Prostate gland (tissue), 2 donors: ENCODE measurements at regions not wholly inside any gene's neighbourhood (a gene's known extent, or its start where the extent isn't known, plus 50 kb on each side); places are given as distances from the start of the nearest gene placed in this dataset.
A peak's percentile ranks its signal among the peaks of the same experiment; 100 is the strongest.
"Not testable (repeated sequence)": the region's sequence is repeated elsewhere in the genome, so short reads cannot be mapped to it uniquely, and the experiment has no call there.

Experiments used
- DNase-seq: peaks from one replicate; pipeline ENCODE4 v3.0.0-alpha.2; 2019; ENCODE audit warnings: low spot score
- H3K27ac ChIP-seq, 2 donors: fragments of 200-600 bp; sonication (generic); 2 replicates each; pipeline ENCODE4 v1.5.1; 2017 to 2019
- H3K27me3 ChIP-seq: fragments of 200-600 bp; sonication (generic); replicated peaks from 2 replicates; pipeline ENCODE4 v1.5.1; 2019; ENCODE audit not compliant: insufficient read depth
- H3K36me3 ChIP-seq, 2 donors: fragments of 200-600 bp; sonication (generic); 1 replicate in 1 of 2; 2 replicates in 1 of 2; pipeline versions ENCODE4 v1.5.1 to v1.8.1; 2017 to 2019
- H3K4me1 ChIP-seq: fragments of 200-600 bp; sonication (generic); replicated peaks from 2 replicates; pipeline ENCODE4 v1.5.1; 2019
- H3K4me3 ChIP-seq, 2 donors: fragments of 200-600 bp; sonication (generic); 2 replicates each; pipeline ENCODE4 v1.5.1; 2017 to 2019
- H3K9me3 ChIP-seq: fragments of 200-600 bp; sonication (generic); 2 replicates; pipeline ENCODE4 v1.5.1; 2017
- POLR2A ChIP-seq: fragments of 450-650 bp; IDR thresholded peaks from one replicate; pipeline ENCODE4 v1.6.1; 2016; ENCODE audit warnings: antibody characterized with exemption, mild to moderate bottlenecking
- POLR2AphosphoS5 ChIP-seq: sonication (generic); formaldehyde crosslinking; IDR thresholded peaks from one replicate; pipeline ENCODE4 v1.6.1; 2017; ENCODE audit warnings: antibody characterized with exemption
- WGBS: methylation state at CpG from one replicate; pipeline ENCODE4 v1.1.5; 2018; 5-methylcytosine and 5-hydroxymethylcytosine counted together
- intact Hi-C: fragments of 100-400 bp; cut with DNase I; formaldehyde crosslinking; loops from one replicate; pipeline ENCODE4 v1.14.2; 2022
- TF ChIP-seq, protein P1 (sequence below), 4 experiments: fragments of 200-600 bp in 2 of 4; fragments of 450-650 bp in 2 of 4; sonication (generic) in 2 of 4; IDR thresholded peaks; 1 replicate in 3 of 4; 2 replicates in 1 of 4; pipeline ENCODE4 v1.5.1; 2016 to 2019; ENCODE audit warnings: antibody characterized with exemption in 4 of 4, mild to moderate bottlenecking in 2 of 4, moderate library complexity in 2 of 4

GRCh38 chr1:178036090-178036489, 57.8 kb upstream of the RASAL2 start:
- H3K27me3 ChIP-seq, result no peaks in the 10 kb centered on the region
- 97% methylated on average over 10 of the region's 10 CpGs for WGBS
- intact Hi-C loops, result loop anchor here (5.0 kb wide), 1 partner anchor 56 kb away; the partner anchor contains the start of gene RASAL2
- no peaks in the 10 kb centered on the region for H3K36me3 ChIP-seq
- H3K9me3 ChIP-seq, result no peaks in the 10 kb centered on the region
- no peak overlapping the region for H3K27ac ChIP-seq
- H3K4me1 ChIP-seq, result peaks cover 7% of the 10 kb centered on the region
- TF ChIP-seq, protein P1, sequence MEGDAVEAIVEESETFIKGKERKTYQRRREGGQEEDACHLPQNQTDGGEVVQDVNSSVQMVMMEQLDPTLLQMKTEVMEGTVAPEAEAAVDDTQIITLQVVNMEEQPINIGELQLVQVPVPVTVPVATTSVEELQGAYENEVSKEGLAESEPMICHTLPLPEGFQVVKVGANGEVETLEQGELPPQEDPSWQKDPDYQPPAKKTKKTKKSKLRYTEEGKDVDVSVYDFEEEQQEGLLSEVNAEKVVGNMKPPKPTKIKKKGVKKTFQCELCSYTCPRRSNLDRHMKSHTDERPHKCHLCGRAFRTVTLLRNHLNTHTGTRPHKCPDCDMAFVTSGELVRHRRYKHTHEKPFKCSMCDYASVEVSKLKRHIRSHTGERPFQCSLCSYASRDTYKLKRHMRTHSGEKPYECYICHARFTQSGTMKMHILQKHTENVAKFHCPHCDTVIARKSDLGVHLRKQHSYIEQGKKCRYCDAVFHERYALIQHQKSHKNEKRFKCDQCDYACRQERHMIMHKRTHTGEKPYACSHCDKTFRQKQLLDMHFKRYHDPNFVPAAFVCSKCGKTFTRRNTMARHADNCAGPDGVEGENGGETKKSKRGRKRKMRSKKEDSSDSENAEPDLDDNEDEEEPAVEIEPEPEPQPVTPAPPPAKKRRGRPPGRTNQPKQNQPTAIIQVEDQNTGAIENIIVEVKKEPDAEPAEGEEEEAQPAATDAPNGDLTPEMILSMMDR (IDR thresholded peaks at IDR 0.05), result no peak
- TF ChIP-seq POLR2AphosphoS5 (no peak), POLR2A (no peak)
- no peak overlapping the region for H3K4me3 ChIP-seq
- no peak for DNase-seq

- Histone ChIP-seq H3K27ac (peak overlapping the region; percentile 7 to 61), H3K4me3 (peak overlapping the region; percentile 41 to 54), H3K9me3 (no peaks in the 10 kb centered on the region), H3K27me3 (no peaks in the 10 kb centered on the region), H3K4me1 (no peaks in the 10 kb centered on the region), H3K36me3 (no peaks in the 10 kb centered on the region)
- TF ChIP-seq, protein P1 (IDR thresholded peaks at IDR 0.05), result peak in 3 of 4 experiments; percentile 16 to 36 (median 33)
- TF ChIP-seq POLR2A, result no peak
- peak; percentile 18 for TF ChIP-seq POLR2AphosphoS5
- intact Hi-C loops, result loop anchor here (5.0 kb wide), 1 partner anchor 55 kb away; the partner anchor contains the start of gene RASAL2
- WGBS, result 8% methylated on average over 52 of the region's 58 CpGs
- peak; percentile 48 for DNase-seq
These were observed 56.2 kb upstream of the RASAL2 start for GRCh38 chr1:178037510-178038253.

DNA sequence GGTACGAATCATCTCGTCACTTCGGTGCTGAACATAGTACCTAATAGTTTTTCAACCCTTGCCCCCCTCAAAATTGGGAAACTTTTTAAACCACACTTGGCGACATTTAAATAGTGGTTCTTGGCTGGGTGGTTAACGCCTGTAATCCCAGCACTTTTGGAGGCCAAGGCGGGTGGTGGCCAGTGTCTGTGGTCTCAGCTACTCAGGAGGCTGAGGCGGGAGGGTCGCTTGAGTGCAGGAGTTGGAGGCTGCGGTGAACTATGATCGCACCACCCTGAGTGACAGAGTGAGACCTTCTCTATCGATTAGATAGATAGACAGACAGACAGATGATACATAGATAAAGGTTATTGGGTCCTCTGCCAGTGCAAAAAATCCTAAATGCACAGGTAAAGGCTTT, 55.5 kb upstream of the RASAL2 start:
- 86% methylated on average over 11 of the region's 11 CpGs for WGBS
- Histone ChIP-seq H3K36me3 (no peaks in the 10 kb centered on the region), H3K9me3 (no peaks in the 10 kb centered on the region), H3K27ac (peak overlapping the region in 1 of 2 donors; percentile 61), H3K4me3 (peak overlapping the region; percentile 41 to 54), H3K27me3 (no peaks in the 10 kb centered on the region), H3K4me1 (no peaks in the 10 kb centered on the region)
- no peak for DNase-seq
- TF ChIP-seq, protein P1 (IDR thresholded peaks at IDR 0.05), result no peak
- TF ChIP-seq POLR2A, result no peak
- no peak for TF ChIP-seq POLR2AphosphoS5
- intact Hi-C loops, result loop anchor here (5.0 kb wide), 1 partner anchor 54 kb away; the partner anchor contains the start of gene RASAL2

DNA sequence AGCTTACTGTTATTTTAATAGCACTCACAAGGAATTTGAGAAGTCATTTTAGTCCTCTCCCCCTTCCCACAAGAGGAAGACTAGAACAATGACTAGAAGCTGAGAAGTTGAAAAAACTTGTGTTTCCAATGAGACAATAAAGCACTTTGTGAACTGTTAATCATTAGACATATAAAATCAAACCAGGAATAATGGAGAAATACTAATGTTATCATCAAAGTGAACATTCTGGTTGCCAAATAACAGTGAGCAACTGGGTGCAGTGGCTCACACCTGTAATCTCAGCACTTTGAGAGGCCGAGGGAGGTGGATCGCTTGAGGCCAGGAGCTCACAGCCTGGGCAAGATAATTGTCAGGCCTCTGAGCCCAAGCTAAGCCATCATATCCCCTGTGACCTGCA, 54.0 kb upstream of the RASAL2 start:
- TF ChIP-seq, protein P1 (IDR thresholded peaks at IDR 0.05), result no peak
- 56% methylated on average over 2 of the region's 2 CpGs for WGBS
- intact Hi-C loops, result loop anchor here (5.0 kb wide), 1 partner anchor 52 kb away; the partner anchor contains the start of gene RASAL2
- no peak for DNase-seq
- no peak overlapping the region for H3K27ac ChIP-seq
- H3K27me3 ChIP-seq, result no peaks in the 10 kb centered on the region
- H3K4me3 ChIP-seq, result no peak overlapping the region
- H3K9me3 ChIP-seq, result no peaks in the 10 kb centered on the region
- no peaks in the 10 kb centered on the region for H3K4me1 ChIP-seq
- no peaks in the 10 kb centered on the region for H3K36me3 ChIP-seq

GRCh38 chr1:178043940-178044339, 50.0 kb upstream of the RASAL2 start:
- H3K4me1 ChIP-seq, H3K4me3 ChIP-seq, H3K36me3 ChIP-seq, DNase-seq, intact Hi-C loops, H3K27me3 ChIP-seq, H3K9me3 ChIP-seq, H3K27ac ChIP-seq: not testable (repeated sequence)
- WGBS, result 94% methylated on average over 4 of the region's 4 CpGs
